ENCODE measurements at regions not wholly inside any gene's neighbourhood (a gene's known extent, or its start where the extent isn't known, plus 50 kb on each side); places are given as distances from the start of the nearest gene placed in this dataset.

- TF ChIP-seq, protein P1, sequence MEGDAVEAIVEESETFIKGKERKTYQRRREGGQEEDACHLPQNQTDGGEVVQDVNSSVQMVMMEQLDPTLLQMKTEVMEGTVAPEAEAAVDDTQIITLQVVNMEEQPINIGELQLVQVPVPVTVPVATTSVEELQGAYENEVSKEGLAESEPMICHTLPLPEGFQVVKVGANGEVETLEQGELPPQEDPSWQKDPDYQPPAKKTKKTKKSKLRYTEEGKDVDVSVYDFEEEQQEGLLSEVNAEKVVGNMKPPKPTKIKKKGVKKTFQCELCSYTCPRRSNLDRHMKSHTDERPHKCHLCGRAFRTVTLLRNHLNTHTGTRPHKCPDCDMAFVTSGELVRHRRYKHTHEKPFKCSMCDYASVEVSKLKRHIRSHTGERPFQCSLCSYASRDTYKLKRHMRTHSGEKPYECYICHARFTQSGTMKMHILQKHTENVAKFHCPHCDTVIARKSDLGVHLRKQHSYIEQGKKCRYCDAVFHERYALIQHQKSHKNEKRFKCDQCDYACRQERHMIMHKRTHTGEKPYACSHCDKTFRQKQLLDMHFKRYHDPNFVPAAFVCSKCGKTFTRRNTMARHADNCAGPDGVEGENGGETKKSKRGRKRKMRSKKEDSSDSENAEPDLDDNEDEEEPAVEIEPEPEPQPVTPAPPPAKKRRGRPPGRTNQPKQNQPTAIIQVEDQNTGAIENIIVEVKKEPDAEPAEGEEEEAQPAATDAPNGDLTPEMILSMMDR (IDR thresholded peaks at IDR 0.05; ENCODE audit: low read length, missing control alignments), result no peak
- no peak overlapping the region for H3K4me3 ChIP-seq (replicated peaks; ENCODE audit: low read depth, low read length)
Measured at GRCh38 chr9:73613092-73613701, 461.5 kb downstream of the ANXA1 start.

GRCh38 chr9:73615557-73615956 is 463.9 kb downstream of the ANXA1 start:
- DNase-seq (ENCODE audit: low read depth), result no peak
- TF ChIP-seq, protein P1 (IDR thresholded peaks at IDR 0.05; ENCODE audit: low read length, missing control alignments), result no peak

More at GRCh38 chr9:73613092-73613701, 461.5 kb downstream of the ANXA1 start:
- peak; percentile 71 for DNase-seq (ENCODE audit: low read depth)

GRCh38 chr9:73617586-73617985 is 465.9 kb downstream of the ANXA1 start:
- DNase-seq (ENCODE audit: low read depth), result no peak
- no peak overlapping the region for H3K4me3 ChIP-seq (replicated peaks; ENCODE audit: low read depth, low read length)
- TF ChIP-seq, protein P1 (IDR thresholded peaks at IDR 0.05; ENCODE audit: low read length, missing control alignments), result no peak

More at GRCh38 chr9:73615557-73615956, 463.9 kb downstream of the ANXA1 start:
- H3K4me3 ChIP-seq (replicated peaks; ENCODE audit: low read depth, low read length), result no peak overlapping the region

DNA sequence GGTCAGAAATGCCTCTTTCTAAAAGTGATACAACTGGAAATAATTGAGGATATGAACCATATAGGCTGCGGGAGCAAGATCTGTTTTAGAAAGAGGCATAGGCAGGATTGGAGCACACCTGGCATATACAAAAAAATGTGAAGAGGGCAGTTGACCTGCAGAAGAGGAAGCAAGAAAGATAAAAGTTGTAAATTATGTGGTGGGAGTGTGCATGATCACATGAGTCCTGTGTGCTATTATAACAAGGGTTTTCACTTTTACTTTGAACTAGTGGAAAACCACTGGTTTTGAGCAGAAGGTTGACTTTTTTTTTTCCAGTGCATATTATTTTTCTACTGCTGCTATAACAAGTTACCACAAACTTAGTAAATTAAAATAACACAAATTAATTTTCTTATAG is 489.3 kb downstream of the ANXA1 start:
- H3K4me3 ChIP-seq (replicated peaks; ENCODE audit: low read depth, low read length), result no peak overlapping the region
- no peak for DNase-seq (ENCODE audit: low read depth)
- TF ChIP-seq, protein P1 (IDR thresholded peaks at IDR 0.05; ENCODE audit: low read length, missing control alignments), result no peak

GRCh38 chr9:73643379-73644013 is 491.8 kb downstream of the ANXA1 start:
- peak; percentile 48 for DNase-seq (ENCODE audit: low read depth)
- TF ChIP-seq, protein P1 (IDR thresholded peaks at IDR 0.05; ENCODE audit: low read length, missing control alignments), result no peak
- H3K4me3 ChIP-seq (replicated peaks; ENCODE audit: low read depth, low read length), result no peak overlapping the region

DNA sequence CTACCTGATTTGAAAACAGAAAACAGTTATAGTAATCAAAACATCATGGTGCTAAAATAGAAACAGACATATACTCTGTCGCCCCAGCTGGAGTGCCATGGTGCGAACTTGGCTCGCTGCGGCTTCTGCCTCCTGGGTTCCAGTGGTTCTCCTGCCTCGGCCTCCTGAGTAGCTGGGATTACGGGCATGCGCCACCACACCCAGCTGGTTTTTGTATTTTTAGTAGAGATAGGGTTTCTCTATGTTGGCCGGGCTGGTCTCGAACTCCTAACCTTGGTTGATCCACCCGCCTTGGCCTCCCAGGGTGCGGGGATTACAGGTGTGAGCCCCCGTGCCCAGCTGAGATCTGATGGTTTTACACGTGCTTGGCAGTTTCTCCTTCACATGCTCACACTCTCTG is 495.9 kb downstream of the ANXA1 start:
- TF ChIP-seq, protein P1 (IDR thresholded peaks at IDR 0.05; ENCODE audit: low read length, missing control alignments), result no peak
- no peak for DNase-seq (ENCODE audit: low read depth)
- no peak overlapping the region for H3K4me3 ChIP-seq (replicated peaks; ENCODE audit: low read depth, low read length)

DNA sequence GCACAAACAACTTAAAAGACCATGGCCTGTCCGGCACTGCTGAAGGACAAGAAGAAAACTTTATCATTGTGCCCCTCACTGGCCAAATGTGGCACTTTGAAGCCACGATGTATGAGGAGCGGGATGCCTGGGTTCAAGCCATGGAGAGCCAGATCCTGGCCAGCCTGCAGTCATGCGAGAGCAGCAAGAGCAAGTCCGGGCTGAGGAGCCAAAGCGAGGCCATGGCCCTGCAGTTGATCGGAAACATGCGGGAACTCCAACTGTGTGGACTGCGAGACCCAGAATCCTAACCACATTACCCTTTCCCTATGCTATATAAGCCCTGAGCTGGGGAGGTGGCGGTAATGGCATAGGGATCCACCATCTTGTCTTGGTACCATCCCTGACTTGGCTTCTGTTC is 497.9 kb downstream of the ANXA1 start:
- TF ChIP-seq, protein P1 (IDR thresholded peaks at IDR 0.05; ENCODE audit: low read length, missing control alignments), result no peak
- DNase-seq (ENCODE audit: low read depth), result no peak
- H3K4me3 ChIP-seq (replicated peaks; ENCODE audit: low read depth, low read length), result no peak overlapping the region

All from fibroblast of pulmonary artery (primary cell).